HepG2 (cell line): ENCODE measurements at regions not wholly inside any gene's neighbourhood (a gene's known extent, or its start where the extent isn't known, plus 50 kb on each side); places are given as distances from the start of the nearest gene placed in this dataset.

Source experiments
- ATAC-seq: fragments of 200-7000 bp; cut with Tn5 transposase; 3 replicates; pipeline ENCODE4 v1.9.1; 2020; ENCODE audit warnings: mild to moderate bottlenecking, moderate library complexity
- BruUV-seq: library from RNA; stranded (reverse); fragments of 400-500 nt; replicated peaks from 2 replicates; lab custom pipeline; 2021; lab: Mats Ljungman, UMichigan
- CTCF ChIA-PET: fragments of 300-600 bp; formaldehyde crosslinking; extraction: SDS; loops from one replicate; lab custom pipeline; 2021; ENCODE audit warnings: low total read pairs, inconsistent platforms, low intra/inter-chr PET ratio; lab: Yijun Ruan, JAX
- POLR2A ChIA-PET: fragments of 350-600 bp; sonication (Branson Sonifier 250); formaldehyde crosslinking; loops from one replicate; lab custom pipeline; 2020; ENCODE audit warnings: antibody characterized with exemption, inconsistent platforms; lab: Yijun Ruan, JAX
- DNase-seq: peaks from one replicate; pipeline ENCODE4 v3.0.0-alpha.2; 2015; ENCODE audit warnings: low spot score
- FAIRE-seq: peaks from 3 replicates; lab custom pipeline; 2011; peaks lifted over from hg19 to GRCh38; lab: Jason Lieb, UNC
- H2AFZ ChIP-seq: one replicate; pipeline ENCODE4 v1.6.1; 2011; ENCODE audit warnings: low read length, inconsistent platforms
- H3K27ac ChIP-seq: fragments of 300-600 bp; 3 replicates; pipeline ENCODE4 v1.8.0; 2011; ENCODE audit warnings: mixed run types, mild to moderate bottlenecking, mixed read lengths, low read length, inconsistent platforms; ENCODE audit not compliant: insufficient read depth; ENCODE audit errors: extremely low read length
- H3K27me3 ChIP-seq, 2 experiments: fragments of 200-600 bp in 1 of 2; 2 replicates in 1 of 2; 3 replicates in 1 of 2; pipeline versions ENCODE4 v1.6.0 to v1.8.0; 2011; ENCODE audit warnings: low read length in 2 of 2, mild to moderate bottlenecking in 2 of 2, moderate library complexity in 2 of 2, inconsistent platforms in 1 of 2; ENCODE audit not compliant: insufficient read depth in 2 of 2, control insufficient read depth in 1 of 2
- H3K36me3 ChIP-seq, 2 experiments: fragments of 200-600 bp in 1 of 2; replicated peaks in 1 of 2; 2 replicates in 1 of 2; 3 replicates in 1 of 2; pipeline versions ENCODE4 v1.5.1 to v1.8.0; 2011; ENCODE audit warnings: low read length in 2 of 2, inconsistent platforms in 1 of 2; ENCODE audit not compliant: insufficient read depth in 2 of 2, control insufficient read depth in 1 of 2
- H3K4me1 ChIP-seq: 2 replicates; pipeline ENCODE4 v1.5.1; 2012; ENCODE audit warnings: low read length, inconsistent platforms; ENCODE audit not compliant: insufficient read depth
- H3K4me2 ChIP-seq: 2 replicates; pipeline ENCODE4 v1.6.0; 2011; ENCODE audit warnings: low read depth, low read length, inconsistent platforms
- H3K4me3 ChIP-seq, 3 experiments: fragments of 200-600 bp in 1 of 3; sonication (generic), shearing (Covaris generic) in 1 of 3; replicated peaks in 1 of 3; 2 replicates each; pipeline ENCODE4 v1.5.1; 2011 to 2016; ENCODE audit warnings: low read length in 3 of 3, inconsistent platforms in 2 of 3, low read depth in 2 of 3, mild to moderate bottlenecking in 2 of 3, control low read depth in 1 of 3, mixed read lengths in 1 of 3; ENCODE audit not compliant: insufficient read depth in 1 of 3
- H3K79me2 ChIP-seq: one replicate; pipeline ENCODE4 v1.6.1; 2011; ENCODE audit warnings: low read length, inconsistent platforms; ENCODE audit not compliant: insufficient read depth
- H3K9ac ChIP-seq: 2 replicates; pipeline ENCODE4 v1.6.0; 2011; ENCODE audit warnings: mild to moderate bottlenecking, low read depth, low read length, inconsistent platforms; ENCODE audit not compliant: insufficient read depth
- H3K9me3 ChIP-seq: 2 replicates; pipeline ENCODE4 v1.5.1; 2012; ENCODE audit warnings: mild to moderate bottlenecking, low read length
- H4K20me1 ChIP-seq: 2 replicates; pipeline ENCODE4 v1.6.0; 2011; ENCODE audit warnings: inconsistent platforms, mild to moderate bottlenecking, low read length, moderate library complexity; ENCODE audit not compliant: insufficient read depth
- BCL6 ChIP-seq: IDR thresholded peaks from 2 replicates; pipeline ENCODE4 v1.6.1; 2016; ENCODE audit warnings: missing genetic modification reagents, missing compliant biosample characterization
- CREM ChIP-seq, 2 experiments: sonication (generic) in 1 of 2; formaldehyde crosslinking in 1 of 2; IDR thresholded peaks; 2 replicates each; pipeline versions ENCODE4 v1.4.0 to v1.6.1; 2016 to 2020; ENCODE audit warnings: antibody characterized with exemption in 1 of 2, mild to moderate bottlenecking in 1 of 2, missing genetic modification reagents in 1 of 2
- GTF3A ChIP-seq: sonication (generic); formaldehyde crosslinking; conservative IDR thresholded peaks from 2 replicates; pipeline ENCODE4 v1.4.0; 2020; ENCODE audit warnings: mild to moderate bottlenecking, missing genetic modification reagents
- HBP1 ChIP-seq: IDR thresholded peaks from 2 replicates; pipeline ENCODE4 v1.6.1; 2016; ENCODE audit warnings: low read depth, control low read depth
- NCOA1 ChIP-seq: sonication (generic); formaldehyde crosslinking; IDR thresholded peaks from 2 replicates; pipeline ENCODE4 v1.9.0; 2021; ENCODE audit warnings: missing genetic modification reagents
- PAWR ChIP-seq: sonication (generic); formaldehyde crosslinking; IDR thresholded peaks from 2 replicates; pipeline ENCODE4 v1.4.0; 2020; ENCODE audit warnings: missing genetic modification reagents, mild to moderate bottlenecking, borderline replicate concordance
- PAX8 ChIP-seq: sonication (generic); formaldehyde crosslinking; IDR thresholded peaks from 2 replicates; pipeline ENCODE4 v1.8.0; 2022; ENCODE audit warnings: mild to moderate bottlenecking, missing genetic modification reagents, borderline replicate concordance
- POLR2A ChIP-seq, 2 experiments: IDR thresholded peaks; 2 replicates each; pipeline ENCODE4 v1.6.1; 2011; ENCODE audit warnings: low read depth in 2 of 2, low read length in 2 of 2, mild to moderate bottlenecking in 1 of 2, moderate library complexity in 1 of 2; ENCODE audit not compliant: insufficient read depth in 1 of 2
- ZBTB7A ChIP-seq: sonication (generic); formaldehyde crosslinking; IDR thresholded peaks from 2 replicates; pipeline ENCODE4 v1.8.0; 2022; ENCODE audit warnings: mild to moderate bottlenecking, missing genetic modification reagents
- ZIK1 ChIP-seq: sonication (generic); formaldehyde crosslinking; IDR thresholded peaks from 2 replicates; pipeline ENCODE4 v1.5.0; 2020; ENCODE audit warnings: mild to moderate bottlenecking, low read depth, missing genetic modification reagents, borderline replicate concordance
- ZNF451 ChIP-seq: sonication (generic); formaldehyde crosslinking; IDR thresholded peaks from 2 replicates; pipeline ENCODE4 v1.5.0; 2020; ENCODE audit warnings: mild to moderate bottlenecking, missing genetic modification reagents
- WGBS: methylation state at CpG from one replicate; pipeline ENCODE4 v1.1.6; 2017; ENCODE audit warnings: low lambda C conversion rate; 5-methylcytosine and 5-hydroxymethylcytosine counted together
- in situ Hi-C: cut with HindIII; loops from 2 replicates; pipeline ENCODE4 v1.10.0; 2017; ENCODE audit warnings: low pct_unique_long_range_greater_than_20kb; ENCODE audit not compliant: extremely low pct_ligation_motif_present
- intact Hi-C: fragments of 100-400 bp; cut with micrococcal nuclease; formaldehyde crosslinking; loops from one replicate; pipeline ENCODE4 v1.10.0; 2022; ENCODE audit not compliant: unreplicated experiment
- TF ChIP-seq, protein P1 (sequence below): sonication (generic); formaldehyde crosslinking; IDR thresholded peaks from 2 replicates; pipeline ENCODE4 v1.8.1; 2023; ENCODE audit warnings: mild to moderate bottlenecking, missing genetic modification reagents
- TF ChIP-seq, protein P2 (sequence below): sonication (generic); formaldehyde crosslinking; conservative IDR thresholded peaks from 2 replicates; pipeline ENCODE4 v1.8.0; 2022; ENCODE audit warnings: missing genetic modification reagents

DNA sequence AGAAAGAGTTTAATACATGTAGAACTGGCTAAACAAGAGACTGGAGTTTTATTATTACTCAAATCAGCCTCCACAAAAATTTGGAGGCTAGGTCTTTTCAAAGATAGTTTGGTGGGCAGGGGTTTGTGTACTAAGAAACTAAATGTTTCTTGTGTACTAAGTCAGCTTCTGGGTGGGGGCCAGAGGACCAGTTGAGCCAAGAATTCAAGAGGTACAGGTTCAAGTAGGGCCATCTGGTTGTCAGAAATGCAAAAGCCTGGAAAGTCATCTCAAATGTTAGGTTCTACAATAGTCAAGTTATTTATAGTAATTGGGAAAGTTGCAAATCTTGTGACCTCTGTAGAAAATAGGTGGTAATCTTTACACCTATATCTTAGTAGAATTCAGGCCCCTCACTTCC is 51.7 kb downstream of the CEP43 start (continued):
- TF ChIP-seq NCOA1 (CRISPR knock-in tag) = no peak

DNA sequence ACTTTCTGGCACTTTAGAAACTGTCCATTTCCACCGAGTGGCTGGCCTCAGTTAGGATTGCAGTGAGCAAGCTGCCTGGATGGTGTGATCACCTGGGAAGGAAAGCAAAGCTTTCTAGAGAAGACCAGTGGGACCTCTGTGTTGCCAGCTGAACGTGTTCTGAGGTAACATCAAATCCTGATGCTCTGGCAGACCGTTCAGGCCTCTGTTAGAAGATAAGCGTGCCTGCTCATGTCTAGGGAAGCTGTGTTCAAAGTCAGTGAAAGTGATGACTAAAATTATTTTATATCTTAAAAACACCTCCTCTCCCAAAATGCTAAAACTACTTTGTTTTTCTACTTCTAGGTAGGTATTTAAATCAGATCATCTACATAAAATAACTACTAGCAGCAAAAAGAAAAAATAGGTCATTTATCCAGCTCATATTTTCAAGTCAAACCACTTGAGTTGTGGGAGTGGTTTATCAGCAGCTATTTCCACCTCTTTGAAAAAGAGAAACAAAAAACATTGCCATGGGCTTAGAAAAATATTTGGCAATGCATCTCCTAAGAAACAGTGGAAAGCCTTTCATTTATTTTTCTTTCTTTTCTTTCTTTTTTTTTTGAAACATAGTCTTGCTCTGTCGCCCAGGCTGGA is 54.8 kb downstream of the CEP43 start:
- Histone ChIP-seq H3K9ac (no peak overlapping the region), H3K79me2 (no peaks in the 10 kb centered on the region), H3K4me1 (peaks cover 2% of the 10 kb centered on the region), H3K4me2 (no peak overlapping the region), H3K27me3 (no peaks in the 10 kb centered on the region), H3K36me3 (no peaks in the 10 kb centered on the region), H2AFZ (no peak overlapping the region), H3K9me3 (no peaks in the 10 kb centered on the region), H3K4me3 (no peak overlapping the region), H4K20me1 (no peaks in the 10 kb centered on the region), H3K27ac (no peak overlapping the region)
- no peak for FAIRE-seq
- DNase-seq = no peak
- 90% methylated on average over 5 of the region's 5 CpGs for WGBS
- intact Hi-C loops (no loop called here), in situ Hi-C loops (no loop called here)
- ChIA-PET POLR2A (no interaction called here), CTCF (no interaction called here)
- TF ChIP-seq, protein P1, sequence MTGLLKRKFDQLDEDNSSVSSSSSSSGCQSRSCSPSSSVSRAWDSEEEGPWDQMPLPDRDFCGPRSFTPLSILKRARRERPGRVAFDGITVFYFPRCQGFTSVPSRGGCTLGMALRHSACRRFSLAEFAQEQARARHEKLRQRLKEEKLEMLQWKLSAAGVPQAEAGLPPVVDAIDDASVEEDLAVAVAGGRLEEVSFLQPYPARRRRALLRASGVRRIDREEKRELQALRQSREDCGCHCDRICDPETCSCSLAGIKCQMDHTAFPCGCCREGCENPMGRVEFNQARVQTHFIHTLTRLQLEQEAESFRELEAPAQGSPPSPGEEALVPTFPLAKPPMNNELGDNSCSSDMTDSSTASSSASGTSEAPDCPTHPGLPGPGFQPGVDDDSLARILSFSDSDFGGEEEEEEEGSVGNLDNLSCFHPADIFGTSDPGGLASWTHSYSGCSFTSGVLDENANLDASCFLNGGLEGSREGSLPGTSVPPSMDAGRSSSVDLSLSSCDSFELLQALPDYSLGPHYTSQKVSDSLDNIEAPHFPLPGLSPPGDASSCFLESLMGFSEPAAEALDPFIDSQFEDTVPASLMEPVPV = no peak
- TF ChIP-seq BCL6 (no peak), ZIK1 (CRISPR knock-in tag) (no peak), ZBTB7A (no peak), POLR2A (IDR thresholded peaks at IDR 0.05; ENCODE audit: insufficient read depth in 1 of 2, low read depth in 2 of 2, low read length in 2 of 2) (no peak), GTF3A (CRISPR knock-in tag) (no peak), PAX8 (no peak), ZNF451 (CRISPR knock-in tag) (no peak), HBP1 (CRISPR knock-in tag) (no peak), PAWR (CRISPR knock-in tag) (no peak), CREM (IDR thresholded peaks at IDR 0.05) (no peak), CREM (CRISPR knock-in tag; IDR thresholded peaks at IDR 0.05) (no peak)
- TF ChIP-seq, protein P2, sequence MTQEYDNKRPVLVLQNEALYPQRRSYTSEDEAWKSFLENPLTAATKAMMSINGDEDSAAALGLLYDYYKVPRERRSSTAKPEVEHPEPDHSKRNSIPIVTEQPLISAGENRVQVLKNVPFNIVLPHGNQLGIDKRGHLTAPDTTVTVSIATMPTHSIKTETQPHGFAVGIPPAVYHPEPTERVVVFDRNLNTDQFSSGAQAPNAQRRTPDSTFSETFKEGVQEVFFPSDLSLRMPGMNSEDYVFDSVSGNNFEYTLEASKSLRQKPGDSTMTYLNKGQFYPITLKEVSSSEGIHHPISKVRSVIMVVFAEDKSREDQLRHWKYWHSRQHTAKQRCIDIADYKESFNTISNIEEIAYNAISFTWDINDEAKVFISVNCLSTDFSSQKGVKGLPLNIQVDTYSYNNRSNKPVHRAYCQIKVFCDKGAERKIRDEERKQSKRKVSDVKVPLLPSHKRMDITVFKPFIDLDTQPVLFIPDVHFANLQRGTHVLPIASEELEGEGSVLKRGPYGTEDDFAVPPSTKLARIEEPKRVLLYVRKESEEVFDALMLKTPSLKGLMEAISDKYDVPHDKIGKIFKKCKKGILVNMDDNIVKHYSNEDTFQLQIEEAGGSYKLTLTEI = no peak
- no peak for ATAC-seq
- BruUV-seq = no TSS peak
